DMS53 treated with DMSO at 0.1 percent for 48 hours (cell line): ENCODE measurements at regions not wholly inside any gene's neighbourhood (a gene's known extent, or its start where the extent isn't known, plus 50 kb on each side); places are given as distances from the start of the nearest gene placed in this dataset.
"Not testable (repeated sequence)": the region's sequence is repeated elsewhere in the genome, so short reads cannot be mapped to it uniquely, and the experiment has no call there.

Experiments used
- DNase-seq: peaks from one replicate; lab custom pipeline; 2025; ENCODE audit not compliant: unreplicated experiment; lab: John Stamatoyannopoulos, UW

GRCh38 chr12:25682421-25682820, 129.3 kb upstream of the LMNTD1 start:
- DNase-seq = no peak

GRCh38 chr12:25684070-25684469, 131.0 kb upstream of the LMNTD1 start:
- no peak for DNase-seq

- no peak for DNase-seq
Observed at GRCh38 chr12:25686351-25686750, 133.3 kb upstream of the LMNTD1 start.

GRCh38 chr12:25687226-25687625, 134.1 kb upstream of the LMNTD1 start:
- no peak for DNase-seq

- not testable (repeated sequence) for DNase-seq
Observed at GRCh38 chr12:25688851-25689250, 135.8 kb upstream of the LMNTD1 start.

GRCh38 chr12:25689996-25690501, 137.0 kb upstream of the LMNTD1 start:
- peak; percentile 71 for DNase-seq

- no peak for DNase-seq
Observed at GRCh38 chr12:25690996-25691864, 138.1 kb upstream of the LMNTD1 start.

- no peak for DNase-seq
Observed at GRCh38 chr12:25691865-25692114, 138.7 kb upstream of the LMNTD1 start.

- no peak for DNase-seq
Observed at GRCh38 chr12:25692115-25693035, 139.3 kb upstream of the LMNTD1 start.

- no peak for DNase-seq
Observed at GRCh38 chr12:25694072-25694471, 141.0 kb upstream of the LMNTD1 start.

- DNase-seq = no peak
Observed at GRCh38 chr12:25695574-25695973, 142.5 kb upstream of the LMNTD1 start.

GRCh38 chr12:25698772-25699171, 145.7 kb upstream of the LMNTD1 start:
- no peak for DNase-seq

- no peak for DNase-seq
Observed at GRCh38 chr12:25699454-25699853, 146.4 kb upstream of the LMNTD1 start.

GRCh38 chr12:25701290-25701689, 148.2 kb upstream of the LMNTD1 start:
- no peak for DNase-seq

- no peak for DNase-seq
Observed at GRCh38 chr12:25702553-25702952, 149.5 kb upstream of the LMNTD1 start.

GRCh38 chr12:25705261-25705660, 152.2 kb upstream of the LMNTD1 start:
- DNase-seq = no peak

- DNase-seq = not testable (repeated sequence)
Observed at GRCh38 chr12:25706646-25707045, 153.6 kb upstream of the LMNTD1 start.

- DNase-seq = no peak
Observed at GRCh38 chr12:25707056-25707455, 154.0 kb upstream of the LMNTD1 start.

- no peak for DNase-seq
Observed at GRCh38 chr12:25708661-25709060, 155.6 kb upstream of the LMNTD1 start.

- no peak for DNase-seq
Observed at GRCh38 chr12:25710128-25710527, 157.0 kb upstream of the LMNTD1 start.

GRCh38 chr12:25710938-25711605, 158.0 kb upstream of the LMNTD1 start:
- peak; percentile 87 for DNase-seq
